Cardiac muscle cell (in vitro differentiated cells and primary cell): ENCODE measurements at regions not wholly inside any gene's neighbourhood (a gene's known extent, or its start where the extent isn't known, plus 50 kb on each side); places are given as distances from the start of the nearest gene placed in this dataset.

Experiments
- DNase-seq, 2 donors: peaks; one replicate each; pipeline versions ENCODE4 v3.0.0 to v3.0.0-alpha.2; 2010 to 2017; ENCODE audit warnings: low read depth in 1 of 2, low spot score in 1 of 2
- H3K27ac ChIP-seq: fragments of 200-600 bp; sonication (generic); 2 replicates; pipeline ENCODE4 v1.5.1; 2016
- H3K27me3 ChIP-seq: fragments of 200-600 bp; sonication (generic); 2 replicates; pipeline ENCODE4 v1.6.0; 2016; ENCODE audit warnings: control low read depth
- H3K36me3 ChIP-seq: fragments of 200-600 bp; sonication (generic); 2 replicates; pipeline ENCODE4 v1.5.1; 2016; ENCODE audit warnings: control low read depth
- H3K4me1 ChIP-seq: fragments of 200-600 bp; sonication (generic); 2 replicates; pipeline ENCODE4 v1.8.1; 2017; ENCODE audit warnings: low read depth, mild to moderate bottlenecking, mixed run types
- H3K4me3 ChIP-seq: fragments of 200-600 bp; sonication (generic); 2 replicates; pipeline ENCODE4 v1.5.1; 2016; ENCODE audit warnings: mild to moderate bottlenecking
- H3K9me3 ChIP-seq: fragments of 200-600 bp; sonication (generic); 2 replicates; pipeline ENCODE4 v1.5.1; 2017; ENCODE audit warnings: low read depth, mild to moderate bottlenecking, control low read depth
- CTCF ChIP-seq: IDR thresholded peaks from 2 replicates; pipeline ENCODE4 v1.5.1; 2012; ENCODE audit warnings: low read depth, mild to moderate bottlenecking, low read length

GRCh38 chr18:76672627-76673026 is 149.7 kb upstream of the ZNF236 start:
- H3K4me1 ChIP-seq = peaks cover 13% of the 10 kb centered on the region
- H3K36me3 ChIP-seq = no peaks in the 10 kb centered on the region
- DNase-seq = peak in 1 of 2 donors; percentile 64
- no peak overlapping the region for H3K27ac ChIP-seq
- no peaks in the 10 kb centered on the region for H3K9me3 ChIP-seq
- no peak for TF ChIP-seq CTCF
- no peak overlapping the region for H3K4me3 ChIP-seq
- H3K27me3 ChIP-seq = peaks cover 10% of the 10 kb centered on the region

GRCh38 chr18:76670564-76671288 is 151.6 kb upstream of the ZNF236 start:
- Histone ChIP-seq H3K36me3 (no peaks in the 10 kb centered on the region), H3K27ac (no peak overlapping the region), H3K9me3 (no peaks in the 10 kb centered on the region), H3K4me3 (no peak overlapping the region), H3K27me3 (peaks cover 10% of the 10 kb centered on the region), H3K4me1 (peaks cover 13% of the 10 kb centered on the region)
- TF ChIP-seq CTCF = no peak
- DNase-seq = no peak

GRCh38 chr18:76668546-76668945 is 153.8 kb upstream of the ZNF236 start:
- H3K9me3 ChIP-seq = no peaks in the 10 kb centered on the region
- TF ChIP-seq CTCF = no peak
- peaks cover 3% of the 10 kb centered on the region for H3K27me3 ChIP-seq
- no peak overlapping the region for H3K4me3 ChIP-seq
- peaks cover 13% of the 10 kb centered on the region for H3K4me1 ChIP-seq
- H3K27ac ChIP-seq = no peak overlapping the region
- DNase-seq = peak in 1 of 2 donors; percentile 58
- H3K36me3 ChIP-seq = no peaks in the 10 kb centered on the region

GRCh38 chr18:76668119-76668518 is 154.2 kb upstream of the ZNF236 start:
- no peak for TF ChIP-seq CTCF
- Histone ChIP-seq H3K27ac (no peak overlapping the region), H3K36me3 (no peaks in the 10 kb centered on the region), H3K4me3 (no peak overlapping the region), H3K9me3 (no peaks in the 10 kb centered on the region), H3K4me1 (peaks cover 13% of the 10 kb centered on the region), H3K27me3 (peaks cover 3% of the 10 kb centered on the region)
- no peak for DNase-seq

GRCh38 chr18:76667603-76668002 is 154.8 kb upstream of the ZNF236 start:
- Histone ChIP-seq H3K4me3 (no peak overlapping the region), H3K9me3 (no peaks in the 10 kb centered on the region), H3K4me1 (peaks cover 13% of the 10 kb centered on the region), H3K27ac (no peak overlapping the region), H3K36me3 (no peaks in the 10 kb centered on the region), H3K27me3 (peaks cover 3% of the 10 kb centered on the region)
- no peak for DNase-seq
- TF ChIP-seq CTCF = no peak
